WTC11 (cell line): ENCODE measurements at regions not wholly inside any gene's neighbourhood (a gene's known extent, or its start where the extent isn't known, plus 50 kb on each side); places are given as distances from the start of the nearest gene placed in this dataset.

Experiments
- ATAC-seq: fragments of 200-7000 bp; cut with Tn5 transposase; 2 replicates; pipeline ENCODE4 v1.10.0; 2021; ENCODE audit warnings: mild to moderate bottlenecking, moderate library complexity
- CTCF ChIA-PET: fragments of 300-600 bp; sonication (Branson Sonifier 250); formaldehyde crosslinking; loops from one replicate; lab custom pipeline; 2021; ENCODE audit warnings: antibody characterized with exemption; lab: Charles Lee
- POLR2A ChIA-PET: fragments of 350-600 bp; sonication (Branson Sonifier 250); formaldehyde crosslinking; loops from one replicate; lab custom pipeline; 2021; ENCODE audit warnings: antibody characterized with exemption; lab: Charles Lee
- DNase-seq: peaks from one replicate; pipeline ENCODE4 v3.0.0; 2021; ENCODE audit warnings: low spot score
- H3K27ac Mint-ChIP-seq: 2 replicates; pipeline ENCODE4 v1.8.0; 2021; ENCODE audit warnings: mixed read lengths
- H3K27me3 Mint-ChIP-seq: 2 replicates; pipeline ENCODE4 v1.8.0; 2021; ENCODE audit warnings: low read depth, mild to moderate bottlenecking, moderate library complexity, mixed read lengths
- H3K36me3 Mint-ChIP-seq: 2 replicates; pipeline ENCODE4 v1.8.0; 2021; ENCODE audit warnings: mixed read lengths
- H3K4me1 Mint-ChIP-seq: 2 replicates; pipeline ENCODE4 v1.8.0; 2022; ENCODE audit warnings: mixed read lengths
- H3K4me3 Mint-ChIP-seq: 2 replicates; pipeline ENCODE4 v1.8.0; 2021; ENCODE audit warnings: mild to moderate bottlenecking, moderate library complexity, mixed read lengths
- H3K9me3 Mint-ChIP-seq: 2 replicates; pipeline ENCODE4 v1.8.0; 2021; ENCODE audit warnings: mixed read lengths
- ATF2 ChIP-seq: sonication (generic); formaldehyde crosslinking; IDR thresholded peaks from 2 replicates; pipeline ENCODE4 v1.8.1; 2022; ENCODE audit warnings: low read depth, missing genetic modification reagents, borderline replicate concordance
- EMX1 ChIP-seq: fragments of 250-450 bp; sonication (Bioruptor Pico); IDR thresholded peaks from 2 replicates; pipeline ENCODE4 v1.8.0; 2021; ENCODE audit warnings: mild to moderate bottlenecking
- GRHL2 ChIP-seq: fragments of 250-450 bp; sonication (Bioruptor Pico); IDR thresholded peaks from 2 replicates; pipeline ENCODE4 v1.8.0; 2022; ENCODE audit warnings: mild to moderate bottlenecking, moderate library complexity; ENCODE audit not compliant: insufficient replicate concordance, severe bottlenecking
- HMGA2 ChIP-seq: fragments of 250-450 bp; sonication (Bioruptor Pico); IDR thresholded peaks from 2 replicates; pipeline ENCODE4 v1.4.0; 2021; ENCODE audit warnings: mild to moderate bottlenecking, moderate library complexity
- HMGXB4 ChIP-seq: sonication (generic); formaldehyde crosslinking; IDR thresholded peaks from 2 replicates; pipeline ENCODE4 v1.8.1; 2023; ENCODE audit warnings: mild to moderate bottlenecking, moderate library complexity, missing genetic modification reagents
- IRF1 ChIP-seq: sonication (generic); formaldehyde crosslinking; IDR thresholded peaks from 2 replicates; pipeline ENCODE4 v1.8.0; 2023; ENCODE audit warnings: missing genetic modification reagents
- JUN ChIP-seq: sonication (generic); formaldehyde crosslinking; IDR thresholded peaks from 2 replicates; pipeline ENCODE4 v1.8.0; 2023; ENCODE audit warnings: mild to moderate bottlenecking, missing genetic modification reagents
- MXD4 ChIP-seq: fragments of 250-450 bp; sonication (Bioruptor Pico); IDR thresholded peaks from 2 replicates; pipeline ENCODE4 v1.8.0; 2021; ENCODE audit warnings: mild to moderate bottlenecking, moderate library complexity, borderline replicate concordance
- MYBL2 ChIP-seq: sonication (generic); formaldehyde crosslinking; IDR thresholded peaks from 2 replicates; pipeline ENCODE4 v1.8.1; 2023; ENCODE audit warnings: mild to moderate bottlenecking, moderate library complexity, missing genetic modification reagents
- NR1H2 ChIP-seq: sonication (generic); formaldehyde crosslinking; IDR thresholded peaks from 2 replicates; pipeline ENCODE4 v1.9.0; 2021; ENCODE audit warnings: mild to moderate bottlenecking, moderate library complexity, missing genetic modification reagents
- PRRX2 ChIP-seq: fragments of 250-450 bp; sonication (Bioruptor Pico); IDR thresholded peaks from 2 replicates; pipeline ENCODE4 v1.8.0; 2021; ENCODE audit warnings: mild to moderate bottlenecking
- RELA ChIP-seq: sonication (generic); formaldehyde crosslinking; IDR thresholded peaks from 2 replicates; pipeline ENCODE4 v1.8.1; 2022; ENCODE audit warnings: missing genetic modification reagents, mild to moderate bottlenecking, borderline replicate concordance
- SP1 ChIP-seq: sonication (generic); formaldehyde crosslinking; conservative IDR thresholded peaks from 2 replicates; pipeline ENCODE4 v1.8.1; 2022; ENCODE audit warnings: missing genetic modification reagents
- TEAD1 ChIP-seq: sonication (generic); formaldehyde crosslinking; IDR thresholded peaks from 2 replicates; pipeline ENCODE4 v1.8.0; 2022; ENCODE audit warnings: mild to moderate bottlenecking, missing genetic modification reagents
- TEAD4 ChIP-seq: sonication (generic); formaldehyde crosslinking; IDR thresholded peaks from 2 replicates; pipeline ENCODE4 v1.8.0; 2022; ENCODE audit warnings: mild to moderate bottlenecking, missing genetic modification reagents
- ZBTB21 ChIP-seq: sonication (generic); formaldehyde crosslinking; IDR thresholded peaks from 2 replicates; pipeline ENCODE4 v1.8.1; 2023; ENCODE audit warnings: mild to moderate bottlenecking, missing genetic modification reagents, borderline replicate concordance
- ZNF232 ChIP-seq: sonication (generic); formaldehyde crosslinking; IDR thresholded peaks from 2 replicates; pipeline ENCODE4 v1.8.0; 2022; ENCODE audit warnings: mild to moderate bottlenecking, missing genetic modification reagents
- ZNF423 ChIP-seq: fragments of 250-450 bp; sonication (Bioruptor Pico); IDR thresholded peaks from 2 replicates; pipeline ENCODE4 v2.1.2; 2022; ENCODE audit warnings: mild to moderate bottlenecking, moderate library complexity
- TF ChIP-seq, protein P1 (sequence below): sonication (generic); formaldehyde crosslinking; IDR thresholded peaks from 2 replicates; pipeline ENCODE4 v1.8.1; 2022; ENCODE audit warnings: low read depth, mild to moderate bottlenecking, moderate library complexity, missing genetic modification reagents, borderline replicate concordance
- TF ChIP-seq, protein P2 (sequence below): sonication (generic); formaldehyde crosslinking; IDR thresholded peaks from 2 replicates; pipeline ENCODE4 v1.8.1; 2023; ENCODE audit warnings: mild to moderate bottlenecking, missing genetic modification reagents, borderline replicate concordance
- TF ChIP-seq, protein P3 (sequence below): fragments of 250-450 bp; sonication (Bioruptor Pico); IDR thresholded peaks from 2 replicates; pipeline ENCODE4 v1.8.0; 2021; ENCODE audit warnings: mild to moderate bottlenecking
- TF ChIP-seq, protein P4 (sequence below): sonication (generic); formaldehyde crosslinking; IDR thresholded peaks from 2 replicates; pipeline ENCODE4 v1.8.1; 2023; ENCODE audit warnings: mild to moderate bottlenecking, missing genetic modification reagents

DNA sequence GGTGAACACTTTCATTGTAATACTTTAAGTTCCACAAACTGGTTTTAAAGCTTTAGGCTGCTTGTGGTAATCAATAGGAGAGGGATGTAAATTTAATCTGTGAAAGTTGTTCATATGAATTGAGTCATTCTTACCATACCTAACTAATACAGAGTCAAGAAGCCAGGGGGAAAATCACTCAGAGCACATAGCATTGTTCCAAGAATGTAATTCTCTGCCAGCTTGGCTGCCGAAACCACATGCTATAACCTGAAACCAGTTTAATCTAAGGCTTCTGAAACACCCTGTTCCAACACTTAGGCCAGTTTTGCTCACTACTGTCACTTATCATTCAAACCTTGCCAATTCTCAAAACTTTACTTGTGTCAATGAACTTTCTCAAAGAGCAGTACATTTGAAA is 528.8 kb upstream of the GRAMD2B start (continued):
- TF ChIP-seq, protein P1, sequence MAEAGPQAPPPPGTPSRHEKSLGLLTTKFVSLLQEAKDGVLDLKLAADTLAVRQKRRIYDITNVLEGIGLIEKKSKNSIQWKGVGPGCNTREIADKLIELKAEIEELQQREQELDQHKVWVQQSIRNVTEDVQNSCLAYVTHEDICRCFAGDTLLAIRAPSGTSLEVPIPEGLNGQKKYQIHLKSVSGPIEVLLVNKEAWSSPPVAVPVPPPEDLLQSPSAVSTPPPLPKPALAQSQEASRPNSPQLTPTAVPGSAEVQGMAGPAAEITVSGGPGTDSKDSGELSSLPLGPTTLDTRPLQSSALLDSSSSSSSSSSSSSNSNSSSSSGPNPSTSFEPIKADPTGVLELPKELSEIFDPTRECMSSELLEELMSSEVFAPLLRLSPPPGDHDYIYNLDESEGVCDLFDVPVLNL (CRISPR knock-in tag) = no peak
- TF ChIP-seq JUN (CRISPR knock-in tag) (no peak), ZBTB21 (CRISPR knock-in tag) (no peak), MYBL2 (CRISPR knock-in tag) (no peak), ZNF423 (CRISPR knock-in tag) (no peak), IRF1 (CRISPR knock-in tag) (no peak), ZNF232 (no peak), PRRX2 (no peak)

- ChIA-PET CTCF (no interaction called here), POLR2A (no interaction called here)
- Mint-ChIP-seq H3K27me3 (no peaks in the 10 kb centered on the region), H3K36me3 (no peaks in the 10 kb centered on the region), H3K27ac (no peak overlapping the region), H3K9me3 (peaks cover 5% of the 10 kb centered on the region), H3K4me3 (no peak overlapping the region), H3K4me1 (peaks cover 9% of the 10 kb centered on the region)
- ATAC-seq = no peak
- no peak for DNase-seq
- TF ChIP-seq ATF2 = no peak
- TF ChIP-seq ZNF423 (CRISPR knock-in tag) = no peak
- TF ChIP-seq NR1H2 = no peak
- TF ChIP-seq GRHL2 (CRISPR knock-in tag) = no peak
- TF ChIP-seq, protein P2, sequence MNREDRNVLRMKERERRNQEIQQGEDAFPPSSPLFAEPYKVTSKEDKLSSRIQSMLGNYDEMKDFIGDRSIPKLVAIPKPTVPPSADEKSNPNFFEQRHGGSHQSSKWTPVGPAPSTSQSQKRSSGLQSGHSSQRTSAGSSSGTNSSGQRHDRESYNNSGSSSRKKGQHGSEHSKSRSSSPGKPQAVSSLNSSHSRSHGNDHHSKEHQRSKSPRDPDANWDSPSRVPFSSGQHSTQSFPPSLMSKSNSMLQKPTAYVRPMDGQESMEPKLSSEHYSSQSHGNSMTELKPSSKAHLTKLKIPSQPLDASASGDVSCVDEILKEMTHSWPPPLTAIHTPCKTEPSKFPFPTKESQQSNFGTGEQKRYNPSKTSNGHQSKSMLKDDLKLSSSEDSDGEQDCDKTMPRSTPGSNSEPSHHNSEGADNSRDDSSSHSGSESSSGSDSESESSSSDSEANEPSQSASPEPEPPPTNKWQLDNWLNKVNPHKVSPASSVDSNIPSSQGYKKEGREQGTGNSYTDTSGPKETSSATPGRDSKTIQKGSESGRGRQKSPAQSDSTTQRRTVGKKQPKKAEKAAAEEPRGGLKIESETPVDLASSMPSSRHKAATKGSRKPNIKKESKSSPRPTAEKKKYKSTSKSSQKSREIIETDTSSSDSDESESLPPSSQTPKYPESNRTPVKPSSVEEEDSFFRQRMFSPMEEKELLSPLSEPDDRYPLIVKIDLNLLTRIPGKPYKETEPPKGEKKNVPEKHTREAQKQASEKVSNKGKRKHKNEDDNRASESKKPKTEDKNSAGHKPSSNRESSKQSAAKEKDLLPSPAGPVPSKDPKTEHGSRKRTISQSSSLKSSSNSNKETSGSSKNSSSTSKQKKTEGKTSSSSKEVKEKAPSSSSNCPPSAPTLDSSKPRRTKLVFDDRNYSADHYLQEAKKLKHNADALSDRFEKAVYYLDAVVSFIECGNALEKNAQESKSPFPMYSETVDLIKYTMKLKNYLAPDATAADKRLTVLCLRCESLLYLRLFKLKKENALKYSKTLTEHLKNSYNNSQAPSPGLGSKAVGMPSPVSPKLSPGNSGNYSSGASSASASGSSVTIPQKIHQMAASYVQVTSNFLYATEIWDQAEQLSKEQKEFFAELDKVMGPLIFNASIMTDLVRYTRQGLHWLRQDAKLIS (CRISPR knock-in tag) = no peak
- no peak for TF ChIP-seq RELA (CRISPR knock-in tag)
- TF ChIP-seq, protein P3, sequence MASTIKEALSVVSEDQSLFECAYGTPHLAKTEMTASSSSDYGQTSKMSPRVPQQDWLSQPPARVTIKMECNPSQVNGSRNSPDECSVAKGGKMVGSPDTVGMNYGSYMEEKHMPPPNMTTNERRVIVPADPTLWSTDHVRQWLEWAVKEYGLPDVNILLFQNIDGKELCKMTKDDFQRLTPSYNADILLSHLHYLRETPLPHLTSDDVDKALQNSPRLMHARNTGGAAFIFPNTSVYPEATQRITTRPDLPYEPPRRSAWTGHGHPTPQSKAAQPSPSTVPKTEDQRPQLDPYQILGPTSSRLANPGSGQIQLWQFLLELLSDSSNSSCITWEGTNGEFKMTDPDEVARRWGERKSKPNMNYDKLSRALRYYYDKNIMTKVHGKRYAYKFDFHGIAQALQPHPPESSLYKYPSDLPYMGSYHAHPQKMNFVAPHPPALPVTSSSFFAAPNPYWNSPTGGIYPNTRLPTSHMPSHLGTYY (CRISPR knock-in tag) = no peak
- TF ChIP-seq, protein P4, sequence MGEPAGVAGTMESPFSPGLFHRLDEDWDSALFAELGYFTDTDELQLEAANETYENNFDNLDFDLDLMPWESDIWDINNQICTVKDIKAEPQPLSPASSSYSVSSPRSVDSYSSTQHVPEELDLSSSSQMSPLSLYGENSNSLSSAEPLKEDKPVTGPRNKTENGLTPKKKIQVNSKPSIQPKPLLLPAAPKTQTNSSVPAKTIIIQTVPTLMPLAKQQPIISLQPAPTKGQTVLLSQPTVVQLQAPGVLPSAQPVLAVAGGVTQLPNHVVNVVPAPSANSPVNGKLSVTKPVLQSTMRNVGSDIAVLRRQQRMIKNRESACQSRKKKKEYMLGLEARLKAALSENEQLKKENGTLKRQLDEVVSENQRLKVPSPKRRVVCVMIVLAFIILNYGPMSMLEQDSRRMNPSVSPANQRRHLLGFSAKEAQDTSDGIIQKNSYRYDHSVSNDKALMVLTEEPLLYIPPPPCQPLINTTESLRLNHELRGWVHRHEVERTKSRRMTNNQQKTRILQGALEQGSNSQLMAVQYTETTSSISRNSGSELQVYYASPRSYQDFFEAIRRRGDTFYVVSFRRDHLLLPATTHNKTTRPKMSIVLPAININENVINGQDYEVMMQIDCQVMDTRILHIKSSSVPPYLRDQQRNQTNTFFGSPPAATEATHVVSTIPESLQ (CRISPR knock-in tag) = no peak
- no peak for TF ChIP-seq SP1 (CRISPR knock-in tag)
- no peak for TF ChIP-seq JUN (CRISPR knock-in tag)
- no peak for TF ChIP-seq HMGXB4
- no peak for TF ChIP-seq HMGA2 (CRISPR knock-in tag)
- TF ChIP-seq TEAD4 = no peak
- no peak for TF ChIP-seq EMX1 (CRISPR knock-in tag)
- no peak for TF ChIP-seq TEAD1 (CRISPR knock-in tag)
- no peak for TF ChIP-seq MXD4 (CRISPR knock-in tag)
- TF ChIP-seq ZNF232 = no peak
Observed at GRCh38 chr5:125896368-125896767, 526.8 kb upstream of the GRAMD2B start.
